Amygdala (tissue), 56 donors: ENCODE measurements at regions not wholly inside any gene's neighbourhood (a gene's known extent, or its start where the extent isn't known, plus 50 kb on each side); places are given as distances from the start of the nearest gene placed in this dataset.
"Not testable (repeated sequence)": the region's sequence is repeated elsewhere in the genome, so short reads cannot be mapped to it uniquely, and the experiment has no call there.

Source experiments
- DNase-seq, 56 donors: peaks; one replicate each; lab custom pipeline; 2025; lab: John Stamatoyannopoulos, UW

- DNase-seq: no peak
Measured at GRCh38 chr4:66501997-66502396, 831.7 kb upstream of the EPHA5 start.

- DNase-seq: no peak
Measured at GRCh38 chr4:66490729-66491128, 820.4 kb upstream of the EPHA5 start.

- DNase-seq: no peak
Measured at GRCh38 chr4:66489783-66490452, 819.6 kb upstream of the EPHA5 start.

GRCh38 chr4:66489370-66489769, 819.1 kb upstream of the EPHA5 start:
- no peak for DNase-seq

GRCh38 chr4:66486068-66486467, 815.8 kb upstream of the EPHA5 start:
- no peak for DNase-seq

- no peak for DNase-seq
Measured at GRCh38 chr4:66482186-66482585, 811.9 kb upstream of the EPHA5 start.

- no peak for DNase-seq
Measured at GRCh38 chr4:66475596-66475995, 805.3 kb upstream of the EPHA5 start.

- DNase-seq: no peak
Measured at GRCh38 chr4:66465111-66465510, 794.8 kb upstream of the EPHA5 start.

- DNase-seq: not testable (repeated sequence)
Measured at GRCh38 chr4:66462890-66463289, 792.6 kb upstream of the EPHA5 start.

- DNase-seq: no peak
Measured at GRCh38 chr4:66451741-66452140, 781.5 kb upstream of the EPHA5 start.

- DNase-seq: no peak
Measured at GRCh38 chr4:66443008-66443407, 772.7 kb upstream of the EPHA5 start.

- no peak for DNase-seq
Measured at GRCh38 chr4:66439508-66439907, 769.2 kb upstream of the EPHA5 start.

GRCh38 chr4:66433706-66434105, 763.4 kb upstream of the EPHA5 start:
- DNase-seq: no peak

GRCh38 chr4:66430856-66431255, 760.6 kb upstream of the EPHA5 start:
- no peak for DNase-seq

GRCh38 chr4:66429276-66429675, 759.0 kb upstream of the EPHA5 start:
- no peak for DNase-seq

GRCh38 chr4:66416425-66416824, 746.1 kb upstream of the EPHA5 start:
- no peak for DNase-seq

GRCh38 chr4:66404141-66404540, 733.9 kb upstream of the EPHA5 start:
- no peak for DNase-seq

- DNase-seq: no peak
Measured at GRCh38 chr4:66376921-66377320, 706.6 kb upstream of the EPHA5 start.

- DNase-seq: no peak
Measured at GRCh38 chr4:66376396-66376795, 706.1 kb upstream of the EPHA5 start.

- DNase-seq: no peak
Measured at GRCh38 chr4:66373268-66373667, 703.0 kb upstream of the EPHA5 start.

- DNase-seq: no peak
Measured at GRCh38 chr4:66372706-66373105, 702.4 kb upstream of the EPHA5 start.

GRCh38 chr4:66367043-66367660, 696.9 kb upstream of the EPHA5 start:
- no peak for DNase-seq

- not testable (repeated sequence) for DNase-seq
Measured at GRCh38 chr4:66360395-66360794, 690.1 kb upstream of the EPHA5 start.
